Activated effector memory CD4-positive, alpha-beta T cell treated with anti-CD3 and anti-CD28 coated beads, Interleukin-2, amount 50 U/mL, for 16 hours (primary cell): ENCODE measurements at regions not wholly inside any gene's neighbourhood (a gene's known extent, or its start where the extent isn't known, plus 50 kb on each side); places are given as distances from the start of the nearest gene placed in this dataset.

Source experiments
- DNase-seq: peaks from one replicate; pipeline ENCODE4 v3.0.0-alpha.2; 2020

DNA sequence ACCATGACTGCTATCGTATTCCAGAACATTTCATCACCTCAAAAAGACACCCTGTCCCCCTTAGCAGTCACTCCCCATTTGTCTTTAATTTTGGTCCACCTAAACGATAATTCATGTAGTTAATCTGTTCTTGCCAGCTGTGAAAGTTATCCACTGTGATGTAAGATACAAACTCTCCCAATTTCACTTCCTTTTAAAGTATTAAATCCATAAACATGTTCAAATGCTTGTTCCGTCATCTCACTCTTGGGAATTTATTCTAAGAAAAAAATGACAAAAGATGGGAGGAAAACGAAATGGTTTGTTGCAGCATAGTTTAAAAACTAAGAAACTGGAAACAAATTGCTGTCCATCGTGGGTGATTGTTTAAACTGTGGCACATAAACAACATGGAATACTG, 53.7 kb upstream of the IRF2 start:
- DNase-seq, result no peak

DNA sequence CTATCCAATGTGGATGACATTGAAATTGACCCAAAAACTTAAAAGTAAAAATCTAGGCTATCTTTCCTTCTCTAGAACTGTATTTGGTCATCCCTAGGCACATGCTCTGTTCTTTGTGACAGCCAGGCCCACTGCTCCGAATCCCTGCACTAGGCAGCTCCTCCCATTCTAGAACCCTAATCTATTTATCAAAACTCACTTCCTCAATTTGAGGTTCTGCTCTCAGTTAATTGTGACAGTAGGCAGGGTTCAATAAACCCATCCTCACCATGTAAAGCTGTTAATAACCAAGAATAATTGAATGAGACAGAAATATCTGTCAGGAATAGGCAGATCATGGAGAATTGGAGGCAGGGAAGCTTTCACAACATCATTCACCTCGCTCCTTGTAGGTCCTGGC, 51.9 kb upstream of the IRF2 start:
- no peak for DNase-seq
